Middle frontal gyrus (tissue), 1 donor: ENCODE measurements at regions not wholly inside any gene's neighbourhood (a gene's known extent, or its start where the extent isn't known, plus 50 kb on each side); places are given as distances from the start of the nearest gene placed in this dataset.
"Not testable (repeated sequence)": the region's sequence is repeated elsewhere in the genome, so short reads cannot be mapped to it uniquely, and the experiment has no call there.

Source experiments
- DNase-seq: peaks from one replicate; pipeline ENCODE4 v3.0.0-alpha.2; 2015; ENCODE audit warnings: low spot score; ENCODE audit errors: extremely low spot score

DNA sequence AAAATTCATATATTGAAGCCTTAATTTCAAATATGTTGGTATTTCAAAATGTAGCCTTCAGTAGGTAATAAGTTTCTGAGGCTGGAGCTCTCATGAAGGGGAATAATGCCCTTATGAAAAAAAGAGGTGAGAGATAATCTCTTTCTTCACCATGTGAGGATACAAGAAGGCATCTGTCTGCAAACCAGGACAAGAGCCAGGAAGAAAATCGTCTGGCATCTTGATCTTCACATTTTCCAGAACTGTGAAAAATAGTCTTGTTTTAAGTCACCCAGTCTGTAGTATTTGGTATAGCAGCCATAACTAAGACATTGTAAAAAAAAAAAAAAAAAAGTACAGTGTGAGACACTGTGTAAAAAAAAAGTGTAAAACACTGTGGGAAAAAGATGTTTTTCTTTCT is 768.9 kb downstream of the TAF11L14 start:
- DNase-seq: no peak

DNA sequence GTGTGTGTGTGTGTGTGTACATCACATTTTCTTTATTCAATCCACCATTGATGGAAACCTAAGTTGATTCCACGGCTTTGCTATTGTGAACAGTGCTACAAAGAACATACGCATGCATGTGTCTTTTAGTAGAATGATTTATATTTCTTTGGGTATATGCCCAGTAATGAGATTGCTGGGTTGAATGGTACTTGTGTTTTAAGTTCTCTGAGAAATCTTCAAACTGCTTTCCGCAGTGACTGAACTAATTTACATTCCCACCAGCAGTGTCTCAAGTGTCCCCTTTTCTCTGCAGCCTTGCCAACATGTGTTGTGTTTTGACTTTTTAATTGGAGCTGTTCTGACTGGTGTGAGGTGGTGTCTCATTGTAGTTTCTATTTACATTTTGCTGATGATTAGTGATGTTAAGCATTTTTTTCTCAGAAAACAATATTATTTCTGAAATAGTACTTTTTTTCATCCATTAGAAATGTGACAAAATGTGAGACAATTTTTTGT is 769.7 kb downstream of the TAF11L14 start:
- no peak for DNase-seq

DNA sequence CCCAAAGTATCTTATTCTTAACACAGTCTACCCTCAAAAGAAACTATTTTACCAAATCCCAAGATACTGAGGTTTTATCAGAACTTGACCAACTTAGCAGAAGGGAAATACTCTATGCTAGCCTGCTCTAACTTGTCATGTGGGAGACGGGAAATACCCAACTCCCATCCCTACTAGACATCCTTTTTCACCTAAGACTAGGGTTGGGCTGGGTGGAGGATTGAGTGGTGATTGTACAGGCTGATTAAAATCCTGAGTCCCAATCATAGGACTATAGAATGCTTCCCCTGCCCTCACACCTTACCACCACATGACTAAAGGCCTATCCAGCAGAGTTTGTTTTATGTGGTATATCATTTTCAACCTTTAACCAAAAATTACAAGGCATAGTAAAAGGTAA is 786.5 kb downstream of the TAF11L14 start:
- DNase-seq: no peak

DNA sequence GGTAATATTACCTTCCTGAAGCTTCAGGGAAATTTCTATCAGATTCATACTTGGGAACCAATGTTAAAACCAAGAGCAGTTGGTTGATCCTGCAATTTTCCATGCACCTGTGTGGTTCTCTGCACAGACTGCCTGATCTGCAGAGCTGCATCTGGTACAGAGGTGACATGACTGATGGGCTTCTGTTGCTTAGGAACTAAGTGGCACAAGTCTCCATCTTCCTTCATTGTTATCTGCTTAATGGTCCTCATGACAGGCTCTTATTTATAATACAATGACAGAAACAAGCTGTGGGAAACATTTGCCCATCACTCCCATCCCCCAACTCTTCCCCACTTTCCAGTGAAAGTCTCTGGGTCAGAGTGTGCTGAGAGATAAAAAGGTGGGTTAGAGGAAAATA is 799.1 kb downstream of the TAF11L14 start:
- DNase-seq: no peak

DNA sequence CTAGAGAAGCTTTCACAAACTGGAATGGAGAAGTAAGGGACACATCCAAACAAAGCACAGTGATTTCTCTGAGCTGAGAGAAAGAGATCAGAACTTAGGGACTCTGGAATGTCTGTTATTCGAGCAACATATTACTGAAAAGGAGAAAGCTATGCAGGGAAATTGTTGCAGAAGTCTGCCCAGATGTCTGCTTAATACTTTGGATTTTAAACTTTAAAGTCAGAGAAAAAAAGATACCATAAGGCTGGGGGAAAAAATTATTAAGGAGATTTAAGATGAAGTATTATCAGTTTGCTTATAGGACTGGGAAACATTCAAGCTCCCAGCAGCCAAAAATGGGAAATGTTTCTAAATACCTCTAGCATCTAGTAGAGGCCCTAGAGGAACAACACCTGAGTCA is 803.9 kb downstream of the TAF11L14 start:
- DNase-seq: no peak

DNA sequence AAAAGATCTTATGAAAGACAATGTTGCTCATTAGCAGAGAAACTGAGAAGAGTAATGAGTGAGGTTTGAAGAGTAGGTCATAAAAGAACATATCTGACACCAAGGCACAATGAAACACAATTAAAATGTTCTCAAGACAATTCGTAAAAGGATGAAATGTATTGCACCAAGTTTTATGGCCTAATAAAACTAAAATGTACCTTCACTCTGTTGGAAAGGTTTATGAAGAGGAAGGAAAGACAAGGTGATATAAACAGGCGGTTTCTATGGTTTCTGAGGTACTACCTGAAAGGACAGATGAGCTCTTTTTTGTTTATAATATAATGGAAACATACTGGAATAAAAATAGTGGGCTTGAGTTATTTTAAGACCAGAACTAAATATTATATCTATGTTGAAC is 821.3 kb downstream of the TAF11L14 start:
- no peak for DNase-seq

DNA sequence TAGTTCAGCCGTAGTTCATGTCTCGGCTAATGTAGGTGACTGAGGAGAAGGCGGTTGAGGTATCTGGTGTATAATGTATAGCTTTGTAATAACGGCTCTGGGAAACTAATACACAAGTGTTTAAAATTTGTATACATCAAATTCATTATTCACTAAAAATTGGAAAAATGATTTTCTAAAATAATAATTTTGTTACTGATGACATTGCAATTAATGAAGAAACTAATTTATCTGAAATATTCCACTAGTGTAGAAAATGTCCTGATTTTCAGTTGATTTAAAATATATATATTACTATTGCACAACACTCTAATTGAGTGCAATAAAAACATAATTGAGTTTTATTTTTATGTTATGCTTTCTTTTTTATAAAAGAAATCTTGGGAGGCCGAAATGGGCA is 823.0 kb downstream of the TAF11L14 start:
- no peak for DNase-seq

DNA sequence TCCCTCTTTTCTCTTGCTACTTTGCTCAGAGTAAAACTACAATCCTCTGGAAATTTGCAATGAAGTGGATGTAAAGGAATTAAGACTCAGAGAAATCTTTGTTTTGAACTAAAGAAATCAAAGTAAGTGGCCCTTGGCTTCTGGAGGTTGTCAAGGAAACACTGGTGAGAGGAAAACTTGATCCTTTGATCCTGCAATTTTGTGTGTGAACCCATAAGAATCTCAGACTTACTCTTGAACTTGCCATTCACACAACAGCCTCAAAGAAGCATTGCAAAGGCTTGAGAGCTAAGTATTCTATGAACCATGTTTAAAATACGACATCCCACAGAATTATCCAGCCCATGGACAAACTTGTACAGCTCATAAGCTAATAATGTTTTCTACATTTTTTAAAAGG is 827.5 kb downstream of the TAF11L14 start:
- no peak for DNase-seq

DNA sequence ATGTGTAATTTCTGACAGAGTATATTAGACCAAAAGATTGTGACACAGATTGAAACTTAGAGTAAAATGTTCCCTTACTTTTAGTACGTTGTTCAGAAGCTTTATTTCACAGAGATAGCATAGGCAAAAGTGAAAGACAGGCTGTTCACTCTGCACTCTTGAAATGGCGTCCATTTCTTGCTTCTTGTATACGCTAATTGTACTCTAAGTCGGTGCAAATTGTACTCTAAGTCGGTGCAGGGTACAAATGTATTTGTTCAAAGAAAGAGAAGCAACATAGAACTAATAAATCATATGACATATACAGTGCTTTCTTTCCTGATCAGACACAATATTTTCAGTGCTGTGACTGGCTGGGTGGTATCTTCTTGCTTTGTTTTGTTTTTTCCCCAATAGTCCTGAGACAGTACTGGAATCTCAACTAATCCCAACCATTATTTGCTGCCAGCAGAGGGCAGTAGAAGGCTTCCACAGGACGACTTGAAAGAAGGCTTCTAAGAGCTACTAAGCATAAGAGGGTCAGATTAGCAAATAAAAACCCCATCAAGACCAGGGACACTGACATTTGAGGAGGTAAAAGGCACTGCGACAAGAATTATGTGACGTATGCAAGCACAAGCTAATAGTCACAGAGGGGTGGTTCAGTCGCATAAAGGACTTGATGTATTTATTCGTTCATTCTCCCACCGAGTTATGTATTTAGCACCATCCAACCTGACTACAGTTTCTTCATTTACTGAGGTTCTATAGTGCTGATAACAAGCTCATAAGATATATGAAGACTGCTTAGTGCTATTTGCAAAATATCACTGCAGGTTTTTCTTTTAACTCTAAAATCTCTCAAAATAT is 831.8 kb downstream of the TAF11L14 start:
- DNase-seq: no peak

DNA sequence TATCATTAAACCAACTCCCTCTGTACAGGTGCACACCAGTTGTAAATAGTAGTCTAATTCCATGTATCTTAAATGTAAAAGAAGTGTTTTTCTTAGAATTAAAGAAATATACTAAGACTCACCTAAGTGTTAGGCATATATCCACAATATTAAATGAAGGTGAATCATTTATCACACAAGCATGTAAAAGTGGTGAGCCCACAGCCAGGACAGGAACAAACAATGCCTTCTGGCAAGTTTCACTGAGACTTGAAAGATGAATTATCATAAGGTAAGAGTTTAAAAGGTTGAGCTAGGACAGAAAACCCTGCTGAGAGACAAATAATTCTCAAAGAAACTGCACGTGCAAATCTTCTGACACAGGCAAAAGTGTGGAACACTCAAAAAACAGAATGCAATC is 832.5 kb downstream of the TAF11L14 start:
- no peak for DNase-seq

DNA sequence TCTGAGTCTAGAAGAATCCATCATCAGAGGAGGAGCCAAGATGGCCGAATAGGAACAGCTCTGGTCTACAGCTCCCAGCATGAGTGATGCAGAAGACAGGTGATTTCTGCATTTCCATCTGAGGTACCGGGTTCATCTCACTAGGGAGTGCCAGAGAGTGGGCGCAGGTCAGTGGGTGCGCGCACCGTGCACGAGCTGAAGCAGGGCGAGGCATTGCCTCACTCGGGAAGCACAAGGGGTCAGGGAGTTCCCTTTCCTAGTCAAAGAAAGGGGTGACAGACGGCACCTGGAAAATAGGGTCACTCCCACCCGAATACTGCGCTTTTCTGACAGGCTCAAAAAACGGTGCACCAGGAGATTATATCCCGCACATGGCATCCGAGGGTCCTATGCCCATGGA is 837.5 kb downstream of the TAF11L14 start:
- not testable (repeated sequence) for DNase-seq

DNA sequence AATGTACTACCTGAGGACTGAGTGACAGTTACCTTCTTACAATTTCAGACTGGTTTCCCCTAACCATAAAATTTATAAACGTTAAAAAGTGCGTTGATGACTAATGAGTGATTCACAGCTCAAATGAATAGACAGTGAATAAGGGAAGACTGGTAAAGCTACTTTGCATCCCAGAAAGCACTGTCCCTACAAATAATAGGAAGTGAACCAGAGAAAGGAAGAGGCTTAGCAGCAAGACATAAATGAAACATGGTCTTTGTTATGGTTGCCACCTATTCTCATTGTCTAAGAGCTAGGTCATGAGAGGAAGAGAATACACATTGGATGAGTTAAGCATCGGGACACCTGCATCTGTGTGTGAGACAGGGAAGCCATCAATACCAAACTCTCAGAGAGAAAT is 849.2 kb downstream of the TAF11L14 start:
- no peak for DNase-seq

DNA sequence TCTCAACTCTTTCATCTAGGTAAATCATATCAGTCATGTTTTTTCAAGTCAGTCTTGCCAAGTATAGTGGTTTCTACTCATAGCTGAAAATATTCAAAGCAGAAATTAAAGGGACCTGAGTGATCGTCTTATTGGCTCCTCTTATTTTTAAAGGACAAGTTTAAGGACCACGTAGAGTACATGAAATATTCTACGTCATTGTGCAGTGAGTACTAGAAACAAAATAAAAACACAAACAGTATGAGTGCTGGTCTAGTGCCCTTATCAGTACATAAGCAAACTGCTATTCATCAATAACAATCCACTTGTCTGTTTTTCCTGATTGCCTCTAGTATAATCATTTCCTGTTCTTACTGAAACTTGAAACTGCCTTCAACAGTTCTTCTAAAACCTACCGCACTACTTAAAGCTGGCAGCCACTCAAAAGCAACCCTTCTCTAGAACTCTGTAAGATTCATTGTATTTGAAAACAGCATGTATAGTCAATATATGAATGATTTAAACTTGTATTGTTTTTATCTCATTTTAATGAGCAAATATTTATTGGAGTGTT is 853.7 kb downstream of the TAF11L14 start:
- DNase-seq: no peak

DNA sequence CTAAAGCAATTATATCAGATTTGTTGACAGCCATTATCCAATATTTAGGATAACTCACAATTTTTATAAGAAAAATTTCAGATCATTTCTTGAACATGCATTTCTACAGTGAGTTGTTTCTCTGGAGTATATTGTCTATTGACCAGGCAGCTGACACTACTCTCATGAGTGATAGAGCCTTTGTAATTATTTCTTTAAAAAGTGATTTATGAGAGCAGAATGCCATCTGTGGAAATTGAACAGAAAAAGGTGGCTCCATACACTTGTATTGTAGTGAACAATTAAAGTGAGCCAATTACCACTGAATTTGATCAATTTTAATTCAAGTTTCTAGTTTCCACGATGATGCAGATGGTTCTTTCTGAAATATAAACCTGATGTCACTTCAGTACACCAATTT is 855.4 kb downstream of the TAF11L14 start:
- DNase-seq: no peak

DNA sequence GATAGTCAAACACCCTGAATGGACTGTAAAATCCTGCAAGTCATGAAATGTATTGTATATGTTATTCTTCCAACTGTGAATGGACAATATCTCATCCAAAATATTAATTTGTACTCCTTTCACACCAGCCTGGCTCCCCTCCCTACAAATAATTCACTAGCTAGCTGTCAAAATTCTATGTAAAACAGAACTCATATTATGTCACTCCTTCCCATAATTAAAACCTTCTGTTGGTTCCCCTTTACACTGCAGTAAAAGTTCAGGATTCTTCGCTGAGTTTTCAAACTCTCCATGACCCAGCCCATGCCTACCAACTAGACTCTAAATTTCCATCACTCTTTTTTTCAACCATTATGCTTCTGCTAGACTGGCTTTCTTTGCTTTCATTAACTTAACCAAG is 857.1 kb downstream of the TAF11L14 start:
- no peak for DNase-seq

DNA sequence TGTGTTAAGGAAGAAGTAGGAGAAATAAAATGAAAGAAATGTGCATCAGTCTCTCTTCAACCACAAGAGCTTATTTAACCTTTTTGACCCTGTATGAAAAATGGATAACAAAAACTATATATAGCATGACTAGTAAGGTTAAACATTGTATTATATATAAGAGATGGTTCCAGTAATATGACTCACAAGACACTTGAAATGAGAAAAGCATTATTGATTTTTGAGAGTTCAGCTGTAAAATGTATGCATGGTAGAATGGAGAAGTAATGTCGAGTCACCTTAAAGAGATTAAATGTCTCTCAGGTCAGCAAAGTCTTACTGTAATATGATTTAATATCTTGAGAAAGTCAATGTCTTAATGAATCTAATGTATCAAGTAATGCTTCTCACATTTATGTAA is 860.9 kb downstream of the TAF11L14 start:
- no peak for DNase-seq

DNA sequence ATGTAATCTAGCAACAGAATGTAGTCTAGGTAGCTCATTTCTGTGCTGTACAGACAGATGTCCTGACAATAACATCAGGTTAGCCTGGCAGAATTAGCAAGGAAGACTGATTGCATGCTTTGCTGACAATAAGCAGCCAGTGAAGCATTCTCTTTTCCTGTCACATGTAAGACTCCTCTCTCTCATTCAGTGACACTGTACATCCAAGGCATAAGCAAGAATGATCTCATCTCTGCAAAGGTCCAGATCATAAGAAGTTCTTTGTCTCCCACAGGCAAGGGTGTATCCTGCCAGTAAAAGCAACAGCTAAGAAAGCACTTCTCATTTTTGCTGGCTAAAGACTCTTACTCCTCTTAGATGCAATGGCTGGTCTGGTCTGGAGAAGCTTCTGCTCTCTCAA is 861.8 kb downstream of the TAF11L14 start:
- no peak for DNase-seq

DNA sequence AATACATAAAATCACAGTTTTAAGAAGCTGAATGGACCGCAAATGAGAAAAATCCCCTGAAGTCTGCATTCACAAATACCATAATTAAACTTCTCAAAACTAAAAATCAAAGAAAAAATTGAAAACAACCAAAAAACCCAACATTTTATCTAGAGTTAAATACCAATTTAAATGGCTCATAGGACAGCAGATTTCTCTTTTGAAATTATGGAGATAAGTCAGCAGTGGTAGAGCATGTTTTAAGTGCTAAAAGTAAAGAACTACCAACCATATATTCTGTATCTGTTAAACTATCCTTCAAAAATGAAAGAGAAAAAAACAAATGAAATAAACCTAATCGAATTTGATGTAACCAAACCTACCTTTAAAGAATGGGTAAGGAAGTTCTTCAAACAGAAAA is 862.8 kb downstream of the TAF11L14 start:
- DNase-seq: no peak

DNA sequence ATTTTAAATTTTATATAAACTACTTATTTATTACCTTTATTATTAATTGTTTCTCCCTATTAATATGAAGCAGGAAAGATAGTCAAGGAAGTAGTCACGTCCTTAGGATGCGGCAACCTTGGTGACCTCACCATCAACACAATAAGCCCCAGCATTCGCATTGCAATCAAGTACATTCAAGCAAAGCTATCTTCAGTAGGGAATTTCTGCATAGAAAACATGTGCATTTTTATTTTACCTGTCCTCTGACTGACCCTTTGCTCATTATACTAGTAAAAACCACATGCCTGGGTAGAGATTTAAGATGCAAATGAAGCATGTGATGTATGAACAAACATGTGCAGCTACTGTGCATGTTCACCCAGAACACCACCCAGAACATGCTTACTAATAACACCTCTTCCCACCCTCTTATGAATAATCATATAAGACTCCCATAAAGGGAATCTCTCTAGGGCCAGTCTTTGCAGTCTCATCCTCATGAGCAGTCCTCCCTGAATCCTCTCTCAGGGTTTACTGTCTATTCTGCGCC is 869.6 kb downstream of the TAF11L14 start:
- no peak for DNase-seq

DNA sequence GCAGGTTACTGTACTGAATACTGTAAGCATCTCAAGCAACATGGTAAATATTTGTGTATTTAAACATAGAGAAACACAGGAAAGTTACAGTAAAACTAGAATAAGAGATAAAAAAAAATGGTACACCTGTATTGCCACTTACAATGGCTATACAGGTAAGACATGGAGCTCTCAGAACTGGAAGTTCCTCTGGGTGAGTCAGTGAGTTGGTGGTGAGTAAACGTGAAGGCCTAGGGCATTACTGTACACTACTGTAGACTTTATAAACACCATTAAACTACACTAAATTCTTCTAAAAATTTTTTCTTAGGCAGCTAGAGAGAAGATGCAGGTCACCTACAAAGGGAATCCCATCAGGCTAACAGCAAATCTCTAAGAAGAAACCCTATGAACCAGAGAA is 872.9 kb downstream of the TAF11L14 start:
- no peak for DNase-seq

DNA sequence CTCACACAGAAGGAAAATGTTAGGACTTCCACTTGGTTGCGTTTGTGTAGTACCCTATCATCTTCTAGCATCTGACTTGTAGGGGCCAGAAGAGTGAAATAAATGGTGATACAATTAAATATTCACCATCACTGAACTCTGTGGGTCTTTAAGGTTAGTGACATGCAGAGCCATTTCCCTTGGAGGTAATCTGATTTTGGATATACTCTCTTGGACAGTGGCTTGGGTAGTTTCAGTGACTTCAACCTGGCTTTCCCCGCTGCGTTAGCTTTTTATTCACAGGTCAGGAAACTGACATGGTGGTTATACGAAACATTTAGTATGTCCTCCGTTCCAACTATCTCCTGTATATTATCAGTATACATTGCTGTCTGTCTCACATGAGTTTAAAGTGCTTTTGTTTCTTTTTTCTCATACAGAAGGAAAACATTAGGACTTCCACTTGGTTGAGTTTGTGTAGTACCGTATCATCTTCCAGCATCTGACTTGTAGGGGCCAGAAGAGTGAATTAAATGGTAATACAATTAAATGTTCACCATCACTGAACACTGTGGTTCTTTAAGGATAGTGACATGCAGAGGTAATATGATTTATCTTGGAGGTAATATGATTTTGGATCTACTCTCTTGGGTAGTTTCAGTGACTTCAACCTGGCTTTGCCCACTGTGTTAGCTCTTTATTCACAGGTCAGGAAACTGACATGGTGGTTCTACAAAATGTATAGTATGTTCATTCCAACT is 883.6 kb downstream of the TAF11L14 start:
- DNase-seq: no peak

DNA sequence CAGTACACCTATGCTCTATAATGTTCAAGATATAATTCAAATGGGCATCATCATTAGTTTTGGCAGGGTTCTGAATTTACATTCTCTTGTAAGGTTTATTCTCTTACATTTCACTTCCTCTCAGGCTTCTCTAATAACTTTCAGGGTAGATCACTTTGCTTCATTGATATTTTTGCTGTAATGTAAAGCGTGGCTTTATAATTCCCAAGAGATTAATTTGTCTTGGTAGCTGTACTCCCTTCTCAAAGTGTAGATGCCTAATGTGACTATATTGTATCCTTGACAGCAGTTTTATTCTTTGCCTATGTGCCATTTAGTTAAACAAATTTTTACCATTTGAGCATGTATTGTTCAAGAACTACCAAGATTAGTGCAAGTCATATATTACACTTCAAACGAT is 889.1 kb downstream of the TAF11L14 start:
- no peak for DNase-seq
